HepG2 (cell line): ENCODE measurements at regions not wholly inside any gene's neighbourhood (a gene's known extent, or its start where the extent isn't known, plus 50 kb on each side); places are given as distances from the start of the nearest gene placed in this dataset.
A peak's percentile ranks its signal among the peaks of the same experiment; 100 is the strongest.

Experiments used
- ATRX ChIP-seq: sonication (generic); formaldehyde crosslinking; IDR thresholded peaks from 2 replicates; pipeline ENCODE4 v1.4.0; 2020; ENCODE audit warnings: missing genetic modification reagents, borderline replicate concordance
- CC2D1A ChIP-seq: sonication (generic); formaldehyde crosslinking; IDR thresholded peaks from 2 replicates; pipeline ENCODE4 v1.8.1; 2023; ENCODE audit warnings: mild to moderate bottlenecking, missing genetic modification reagents
- CERS6 ChIP-seq: sonication (generic); formaldehyde crosslinking; IDR thresholded peaks from 2 replicates; pipeline ENCODE4 v1.5.0; 2020; ENCODE audit warnings: missing genetic modification reagents
- CTCF ChIP-seq: sonication (generic); formaldehyde crosslinking; IDR thresholded peaks from 2 replicates; pipeline ENCODE4 v1.5.0; 2020; ENCODE audit warnings: mild to moderate bottlenecking, missing genetic modification reagents, moderate library complexity
- JUN ChIP-seq: sonication (generic); formaldehyde crosslinking; IDR thresholded peaks from 2 replicates; pipeline ENCODE4 v1.4.0; 2020; ENCODE audit warnings: mild to moderate bottlenecking, missing genetic modification reagents
- KAT2B ChIP-seq: fragments of 150-350 bp; IDR thresholded peaks from 2 replicates; pipeline ENCODE4 v1.6.1; 2014; ENCODE audit warnings: low read depth, low read length, borderline replicate concordance
- MIER2 ChIP-seq: IDR thresholded peaks from 2 replicates; pipeline ENCODE4 v1.6.1; 2016; ENCODE audit warnings: missing biosample characterization, missing genetic modification reagents
- NFE2 ChIP-seq: sonication (generic); formaldehyde crosslinking; IDR thresholded peaks from 2 replicates; pipeline ENCODE4 v1.4.0; 2020; ENCODE audit warnings: missing genetic modification reagents
- NFIC ChIP-seq: IDR thresholded peaks from 2 replicates; pipeline ENCODE4 v1.6.1; 2012; ENCODE audit warnings: mild to moderate bottlenecking, low read length, inconsistent platforms
- NFYC ChIP-seq: IDR thresholded peaks from 2 replicates; pipeline ENCODE4 v1.6.1; 2016; ENCODE audit warnings: missing genetic modification reagents, missing compliant biosample characterization
- NR0B2 ChIP-seq: sonication (generic); formaldehyde crosslinking; IDR thresholded peaks from 2 replicates; pipeline ENCODE4 v1.4.0; 2020; ENCODE audit warnings: mild to moderate bottlenecking, missing genetic modification reagents
- PHF8 ChIP-seq: sonication (generic); formaldehyde crosslinking; IDR thresholded peaks from 2 replicates; pipeline ENCODE4 v1.5.0; 2020; ENCODE audit warnings: missing genetic modification reagents
- STAG1 ChIP-seq: sonication (generic); formaldehyde crosslinking; IDR thresholded peaks from 2 replicates; pipeline ENCODE4 v1.4.0; 2020; ENCODE audit warnings: missing genetic modification reagents
- TERF1 ChIP-seq: sonication (generic); formaldehyde crosslinking; IDR thresholded peaks from 2 replicates; pipeline ENCODE4 v1.8.0; 2022; ENCODE audit warnings: mild to moderate bottlenecking, missing genetic modification reagents, moderate library complexity
- ZFP1 ChIP-seq: IDR thresholded peaks from 2 replicates; pipeline ENCODE4 v1.6.1; 2016
- ZFP82 ChIP-seq: sonication (generic); formaldehyde crosslinking; IDR thresholded peaks from 2 replicates; pipeline ENCODE4 v1.5.1; 2020; ENCODE audit warnings: mild to moderate bottlenecking, missing genetic modification reagents, borderline replicate concordance
- ZNF205 ChIP-seq: IDR thresholded peaks from 2 replicates; pipeline ENCODE4 v1.6.1; 2018; ENCODE audit warnings: missing biosample characterization, missing genetic modification reagents
- ZNF207 ChIP-seq: fragments of 450-650 bp; IDR thresholded peaks from 2 replicates; pipeline ENCODE4 v1.6.1; 2016; ENCODE audit warnings: antibody characterized with exemption, borderline replicate concordance
- ZNF234 ChIP-seq: sonication (generic); formaldehyde crosslinking; conservative IDR thresholded peaks from 2 replicates; pipeline ENCODE4 v1.5.1; 2020; ENCODE audit warnings: mild to moderate bottlenecking, missing genetic modification reagents
- ZNF274 ChIP-seq: sonication (generic); formaldehyde crosslinking; IDR thresholded peaks from 2 replicates; pipeline ENCODE4 v1.5.1; 2020; ENCODE audit warnings: mild to moderate bottlenecking, missing genetic modification reagents
- ZNF292 ChIP-seq: sonication (generic); formaldehyde crosslinking; IDR thresholded peaks from 2 replicates; pipeline ENCODE4 v1.8.1; 2022; ENCODE audit warnings: mild to moderate bottlenecking, low read depth, missing genetic modification reagents, borderline replicate concordance
- ZNF362 ChIP-seq: sonication (generic); formaldehyde crosslinking; IDR thresholded peaks from 2 replicates; pipeline ENCODE4 v1.4.0; 2020; ENCODE audit warnings: missing genetic modification reagents, mild to moderate bottlenecking, borderline replicate concordance
- ZNF430 ChIP-seq: sonication (generic); formaldehyde crosslinking; IDR thresholded peaks from 2 replicates; pipeline ENCODE4 v1.9.0; 2021; ENCODE audit warnings: mild to moderate bottlenecking, missing genetic modification reagents
- ZNF432 ChIP-seq: sonication (generic); formaldehyde crosslinking; IDR thresholded peaks from 2 replicates; pipeline ENCODE4 v1.5.0; 2020; ENCODE audit warnings: missing genetic modification reagents, mild to moderate bottlenecking, borderline replicate concordance
- ZNF577 ChIP-seq: sonication (generic); formaldehyde crosslinking; IDR thresholded peaks from 2 replicates; pipeline ENCODE4 v1.4.0; 2020; ENCODE audit warnings: mild to moderate bottlenecking, low read depth, missing genetic modification reagents, borderline replicate concordance
- ZNF619 ChIP-seq: sonication (generic); formaldehyde crosslinking; IDR thresholded peaks from 2 replicates; pipeline ENCODE4 v1.4.0; 2020; ENCODE audit warnings: mild to moderate bottlenecking, missing genetic modification reagents
- ZNF772 ChIP-seq: sonication (generic); formaldehyde crosslinking; IDR thresholded peaks from 2 replicates; pipeline ENCODE4 v1.5.0; 2020; ENCODE audit warnings: mild to moderate bottlenecking, missing genetic modification reagents
- ZNF780A ChIP-seq: sonication (generic); formaldehyde crosslinking; IDR thresholded peaks from 2 replicates; pipeline ENCODE4 v1.8.0; 2022; ENCODE audit warnings: mild to moderate bottlenecking, missing genetic modification reagents, moderate library complexity
- ZNF816 ChIP-seq: sonication (generic); formaldehyde crosslinking; IDR thresholded peaks from 2 replicates; pipeline ENCODE4 v1.8.0; 2022; ENCODE audit warnings: missing genetic modification reagents, mild to moderate bottlenecking, borderline replicate concordance

GRCh38 chr9:78406933-78407332 is 110.0 kb downstream of the PSAT1 start (continued):
- TF ChIP-seq ZNF234 (CRISPR knock-in tag) (no peak), CTCF (CRISPR knock-in tag) (no peak), ZNF772 (no peak), ATRX (CRISPR knock-in tag) (no peak), ZNF362 (CRISPR knock-in tag) (no peak), ZNF577 (CRISPR knock-in tag) (no peak), CC2D1A (no peak), ZNF619 (CRISPR knock-in tag) (no peak), ZNF432 (CRISPR knock-in tag) (no peak), ZNF780A (CRISPR knock-in tag) (no peak), TERF1 (CRISPR knock-in tag) (no peak), JUN (CRISPR knock-in tag) (no peak), CERS6 (no peak), NFIC (peak; percentile 56; the same call in 1 of the 2 replicates), ZFP1 (CRISPR knock-in tag) (no peak), ZNF816 (peak; percentile 62; the same call in 1 of the 2 replicates), NFE2 (CRISPR knock-in tag) (no peak), STAG1 (CRISPR knock-in tag) (no peak), MIER2 (CRISPR knock-in tag) (no peak), NR0B2 (CRISPR knock-in tag) (no peak), PHF8 (CRISPR knock-in tag) (no peak), ZNF205 (no peak), ZNF274 (CRISPR knock-in tag) (no peak), KAT2B (no peak), ZNF292 (peak; percentile 37; the same call in 1 of the 2 replicates), ZFP82 (CRISPR knock-in tag) (peak; percentile 42; the same call in 1 of the 2 replicates), NFYC (CRISPR knock-in tag) (no peak), ZNF430 (no peak), ZNF207 (no peak)
